ENCODE measurements at regions not wholly inside any gene's neighbourhood (a gene's known extent, or its start where the extent isn't known, plus 50 kb on each side); places are given as distances from the start of the nearest gene placed in this dataset.
A peak's percentile ranks its signal among the peaks of the same experiment; 100 is the strongest.

DNA sequence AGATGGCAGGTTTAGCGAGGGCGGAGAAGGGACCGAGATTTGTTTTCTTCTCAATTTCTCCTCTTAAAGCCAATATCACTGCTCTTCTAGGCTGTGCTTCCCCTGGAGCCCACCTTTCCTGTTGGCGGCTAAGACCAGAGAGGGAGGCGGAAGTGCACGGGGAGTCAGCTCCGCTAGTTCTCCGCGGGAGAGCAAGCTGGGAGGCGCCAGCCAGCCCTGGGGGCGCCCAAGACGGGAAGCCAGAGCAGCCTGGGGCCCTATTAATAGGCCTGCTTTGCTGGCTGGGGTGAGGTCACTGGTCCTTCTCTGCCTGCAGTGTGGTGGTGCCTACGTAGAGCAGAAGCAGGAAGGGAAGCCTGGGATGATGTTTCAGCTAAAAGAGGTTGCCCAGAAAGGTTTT, 61.6 kb downstream of the LSM5 start:
- DNase-seq: no peak

GRCh38 chr7:32427769-32428291, 62.4 kb downstream of the LSM5 start:
- DNase-seq: peak; percentile 11

DNA sequence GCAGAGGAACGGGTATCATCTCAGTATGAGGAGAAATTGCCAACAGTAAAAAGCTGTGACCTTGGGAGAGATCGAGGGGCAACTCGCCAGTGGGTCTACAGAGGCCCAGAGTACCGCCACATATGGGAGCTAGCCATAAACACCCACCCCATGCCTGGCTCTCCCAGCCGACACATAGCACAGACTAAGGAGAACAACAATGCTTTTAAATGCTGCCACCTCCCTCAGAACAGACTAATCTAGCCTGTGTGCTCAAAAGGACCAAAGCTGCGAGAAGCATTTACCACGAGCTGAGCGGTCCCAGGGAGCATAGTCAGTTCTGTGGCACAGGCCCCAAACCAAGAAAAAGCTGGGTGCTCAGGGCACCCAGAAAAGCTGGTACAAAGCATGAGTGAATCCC, 73.3 kb downstream of the LSM5 start:
- no peak for DNase-seq

- DNase-seq: no peak
Measured at GRCh38 chr7:32415936-32416335, 74.2 kb downstream of the LSM5 start.

DNA sequence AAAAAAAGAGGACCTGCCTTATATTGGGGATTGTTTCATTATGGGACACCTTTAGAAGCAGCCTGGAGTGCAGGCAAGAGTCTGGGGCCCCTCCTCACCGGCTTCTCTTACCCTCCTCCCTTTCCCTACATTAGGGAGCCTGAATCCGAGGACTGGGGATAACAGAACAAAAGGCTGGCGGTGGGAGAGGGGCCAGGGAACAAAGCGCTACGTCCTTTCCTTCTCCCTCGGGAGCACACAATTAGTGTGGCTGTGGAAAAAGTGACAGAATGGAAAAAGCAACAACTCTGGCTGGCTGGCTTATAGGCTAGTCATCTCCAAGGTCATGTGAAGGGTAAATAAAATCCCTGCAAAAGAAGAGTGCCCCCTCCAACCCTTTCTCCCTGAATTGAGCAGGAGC, 74.7 kb downstream of the LSM5 start:
- no peak for DNase-seq

GRCh38 chr7:32412471-32412870, 77.7 kb downstream of the LSM5 start:
- DNase-seq: no peak

GRCh38 chr7:32410545-32410944, 79.6 kb downstream of the LSM5 start:
- no peak for DNase-seq

DNA sequence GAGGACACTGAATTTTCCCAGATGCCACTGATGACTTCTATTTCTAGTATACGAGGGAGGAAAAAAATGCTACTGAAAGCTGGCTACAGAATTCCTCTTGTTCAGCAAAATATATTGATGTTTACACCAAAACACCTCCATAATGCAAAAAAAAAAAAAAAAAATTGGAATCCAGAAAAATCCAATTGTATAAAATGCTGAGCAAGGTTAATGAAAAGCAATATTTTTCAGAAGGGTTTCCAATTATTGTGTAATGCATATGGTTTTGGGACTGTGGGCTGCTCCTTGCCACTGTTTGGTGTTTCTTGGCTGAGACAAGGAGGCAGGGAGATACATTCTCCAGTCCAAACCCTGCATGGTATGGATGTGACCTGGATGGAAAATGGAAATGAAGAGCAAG, 83.8 kb downstream of the LSM5 start:
- no peak for DNase-seq

- DNase-seq: no peak
Measured at GRCh38 chr7:32403463-32404229, 86.5 kb downstream of the LSM5 start.

DNA sequence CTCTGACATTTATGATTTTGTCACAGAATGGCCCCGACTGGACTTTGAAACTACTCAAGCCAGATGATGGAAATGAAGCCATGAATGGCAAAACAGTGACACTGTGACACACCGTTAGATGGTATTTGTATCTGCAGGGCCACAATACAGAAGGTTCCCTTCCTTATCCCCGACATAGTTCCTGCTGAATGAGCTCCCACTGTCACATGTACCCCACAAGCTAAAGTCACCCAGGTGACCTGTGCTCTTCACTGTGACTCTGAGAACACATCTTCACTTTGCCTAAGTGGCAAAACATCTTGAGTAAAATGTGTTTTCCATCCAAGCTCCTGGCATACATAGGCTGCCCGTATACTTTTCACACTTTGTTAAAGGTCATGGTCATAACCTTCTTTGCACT, 89.5 kb downstream of the LSM5 start:
- DNase-seq: no peak

DNA sequence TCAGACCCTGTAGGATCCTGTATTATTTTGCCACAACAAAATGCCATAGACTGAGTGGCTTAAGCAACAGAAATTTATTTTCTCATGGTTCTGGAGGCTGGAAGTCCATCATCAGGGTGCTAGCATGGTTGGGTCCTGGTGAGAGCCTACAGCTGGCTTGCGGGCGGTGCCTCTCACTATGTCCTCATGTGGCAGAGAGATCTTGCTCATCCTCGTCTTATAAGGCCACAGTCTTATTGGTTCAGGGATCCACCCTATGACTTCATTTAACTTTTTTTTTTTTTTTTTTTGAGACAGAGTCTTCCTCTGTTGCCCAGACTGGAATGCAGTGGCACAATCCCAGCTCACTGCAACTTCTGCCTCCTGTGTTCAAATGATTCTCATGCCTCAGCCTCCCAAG, 90.9 kb downstream of the LSM5 start:
- DNase-seq: no peak

DNA sequence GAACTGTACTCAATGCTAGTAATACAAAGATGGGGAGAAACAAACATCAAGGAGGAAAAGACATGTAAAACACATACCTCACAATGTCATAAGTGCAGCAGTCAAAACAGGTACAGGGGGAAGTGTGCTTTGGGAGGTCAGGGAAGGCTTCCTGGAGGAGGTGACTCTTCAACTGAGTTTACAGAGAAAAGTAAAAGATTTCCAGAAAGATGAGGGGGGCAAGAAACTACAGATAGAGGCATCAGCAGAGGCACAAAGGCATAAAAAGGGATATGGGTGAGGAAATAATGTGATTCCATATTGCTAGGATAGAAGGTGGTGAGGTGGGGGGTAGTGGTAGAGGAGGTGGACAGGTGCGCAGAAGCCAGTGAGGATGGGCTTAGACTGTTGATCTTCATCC, 95.0 kb downstream of the LSM5 start:
- DNase-seq: no peak

DNA sequence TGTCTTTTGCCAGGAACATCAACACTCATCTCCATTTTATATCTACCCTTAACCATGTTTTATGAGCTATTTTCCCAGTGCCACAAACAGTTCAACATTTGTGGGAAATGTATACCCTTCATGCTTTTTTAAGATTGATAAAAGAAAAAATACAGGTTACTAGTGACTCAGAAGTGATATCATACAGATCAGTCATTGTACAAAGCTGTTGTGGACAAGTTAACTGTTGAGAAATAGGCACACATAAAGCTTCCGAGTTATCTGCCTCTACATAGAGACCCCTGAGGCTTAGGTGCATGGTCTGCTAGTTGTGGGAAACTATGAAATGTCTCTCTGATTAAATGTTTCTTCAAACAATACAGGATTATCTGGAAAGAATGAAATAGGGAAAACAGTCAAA, 96.3 kb downstream of the LSM5 start:
- DNase-seq: no peak

GRCh38 chr7:32390210-32390609, 100.0 kb downstream of the LSM5 start:
- DNase-seq: no peak

DNA sequence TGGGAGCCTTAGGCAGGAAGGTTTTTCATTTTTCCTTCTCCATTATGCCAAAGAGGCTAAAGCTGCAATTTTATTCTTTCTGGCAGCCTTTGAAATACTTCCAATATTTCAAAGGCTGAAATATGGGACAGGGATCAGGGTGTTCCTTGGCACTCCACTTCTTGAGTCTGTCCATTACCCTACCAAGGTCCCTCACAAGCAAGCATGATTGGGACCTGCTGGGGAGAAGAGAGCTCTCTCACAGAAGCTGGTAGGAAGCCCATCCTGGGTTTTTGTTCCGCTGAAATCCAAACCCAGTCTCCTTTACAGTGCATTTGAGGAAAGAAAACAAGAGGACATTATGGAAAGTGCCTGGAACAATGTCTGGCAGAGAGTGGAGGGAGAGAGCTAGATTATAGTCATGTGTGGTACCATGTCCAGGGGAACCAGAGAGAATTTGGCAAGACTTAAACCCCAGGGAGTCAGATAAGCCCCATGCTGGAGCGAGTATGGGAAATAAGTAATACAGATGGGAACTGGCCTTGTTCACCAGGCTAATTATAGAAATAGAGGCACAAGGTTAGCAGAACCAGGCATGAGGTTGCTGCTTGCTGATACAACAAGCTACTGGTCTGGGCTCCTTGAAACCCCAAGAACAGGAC, 104.7 kb downstream of the LSM5 start:
- DNase-seq: no peak

- no peak for DNase-seq
Measured at GRCh38 chr7:32381024-32381601, 109.1 kb downstream of the LSM5 start.

DNA sequence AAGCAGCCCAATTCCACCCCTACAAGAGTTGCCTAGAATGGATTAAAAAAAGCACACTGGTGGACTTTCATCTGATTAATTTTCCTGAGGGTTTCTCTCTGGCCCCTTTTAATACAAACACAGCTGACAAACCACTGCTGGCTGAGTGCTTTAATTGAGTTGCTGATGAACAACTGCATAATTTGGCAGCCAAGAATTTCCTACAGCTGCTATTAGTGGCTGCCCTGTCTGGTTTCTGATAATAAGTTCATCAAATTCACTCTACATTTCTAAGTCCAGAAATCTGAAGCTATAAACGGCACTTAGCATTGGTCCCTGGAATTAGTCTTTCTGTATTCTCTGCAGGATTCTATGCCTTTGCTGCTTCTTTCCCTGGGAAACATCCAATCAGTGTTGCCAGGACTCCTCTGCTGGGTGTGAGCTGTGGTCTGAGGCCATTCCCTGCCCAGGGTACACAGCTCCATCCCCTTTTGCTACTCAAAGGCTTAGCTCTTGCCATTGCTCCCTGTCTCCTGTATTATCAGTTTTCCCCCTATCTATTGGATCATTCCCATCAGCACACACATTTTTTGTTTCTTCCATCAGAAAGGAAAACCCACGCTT, 110.6 kb downstream of the LSM5 start:
- no peak for DNase-seq

- no peak for DNase-seq
Measured at GRCh38 chr7:32378988-32379387, 111.2 kb downstream of the LSM5 start.

DNA sequence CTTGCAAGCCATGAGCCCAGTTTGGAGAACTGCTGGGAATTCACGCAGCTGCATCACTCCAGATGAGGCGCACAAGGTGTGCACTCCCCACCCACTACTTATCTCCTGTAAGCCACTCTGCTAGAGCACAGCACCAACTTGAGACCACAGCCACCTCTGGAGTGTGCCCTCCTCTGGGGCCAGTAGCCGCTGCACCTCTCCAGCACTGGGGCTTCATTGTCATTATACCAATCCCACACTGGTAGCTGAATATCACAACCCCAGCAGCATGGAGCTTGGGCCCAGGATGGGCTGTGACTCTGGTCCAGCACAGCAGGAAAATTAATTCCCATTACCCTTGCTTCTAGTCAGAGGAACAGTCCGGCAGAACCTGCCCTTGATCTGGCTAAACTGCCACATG, 125.6 kb downstream of the LSM5 start:
- no peak for DNase-seq

GRCh38 chr7:32360127-32360526, 130.1 kb downstream of the LSM5 start:
- no peak for DNase-seq

DNA sequence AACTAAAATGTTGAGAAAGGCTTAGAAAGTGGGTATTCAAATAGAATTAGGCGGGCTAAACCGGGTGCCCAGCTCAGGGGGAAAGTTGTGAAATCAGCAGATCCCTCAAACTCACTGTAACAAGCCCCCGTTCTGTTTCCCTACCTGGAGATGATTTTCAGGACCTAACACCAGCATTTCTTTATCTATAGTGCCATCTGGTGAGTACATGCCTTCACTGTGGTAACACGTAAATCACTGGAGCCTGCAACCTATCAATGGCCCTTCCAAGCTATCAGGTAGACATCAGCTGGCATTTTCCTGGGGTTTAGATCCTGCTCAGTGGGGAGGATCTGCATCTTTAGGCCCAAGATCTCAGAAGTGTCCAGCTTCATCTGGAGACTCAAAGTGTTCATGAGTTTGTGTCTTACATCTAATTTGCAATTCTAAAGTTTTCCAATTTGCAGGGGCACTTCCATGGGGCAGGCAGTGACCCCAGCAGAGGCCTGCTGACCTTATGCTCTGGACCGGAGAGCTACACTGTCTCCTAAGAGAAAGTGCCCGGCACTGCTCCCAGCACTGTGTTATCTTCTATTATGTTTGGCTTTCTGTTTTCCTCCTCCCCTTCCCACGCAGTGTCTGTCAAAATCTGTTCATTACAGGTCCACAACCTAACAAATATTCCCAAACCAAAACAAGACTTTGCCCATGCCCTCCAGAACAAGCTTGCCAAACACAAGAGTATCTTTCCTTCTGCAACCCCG, 132.5 kb downstream of the LSM5 start:
- no peak for DNase-seq

DNA sequence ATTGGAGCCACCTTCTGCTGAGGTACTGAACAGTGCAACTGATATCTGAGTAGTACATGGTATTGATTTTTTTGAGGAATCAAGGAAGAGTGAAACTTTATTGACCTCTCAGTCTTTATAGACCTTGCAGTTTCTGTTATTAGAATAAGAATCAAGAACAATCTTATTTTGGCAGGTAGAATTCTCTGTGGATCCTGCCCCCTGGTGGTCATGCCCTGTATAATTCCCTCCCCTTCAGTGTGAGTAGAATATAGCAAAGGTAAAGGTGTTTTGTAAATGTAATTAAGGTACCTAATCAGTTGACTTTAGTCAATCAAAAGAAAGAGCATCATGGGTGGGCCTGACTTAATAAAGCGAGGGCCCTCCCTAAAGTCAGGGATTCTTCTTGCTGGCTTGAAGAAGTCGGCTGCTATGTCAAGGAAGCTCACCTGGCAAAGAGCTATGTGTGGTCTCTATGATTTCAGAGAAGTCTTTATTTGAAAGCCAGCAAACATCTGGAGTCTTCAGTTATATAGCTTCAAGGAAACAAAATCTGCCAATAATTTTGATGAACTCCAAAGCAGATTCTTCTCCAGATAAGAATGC, 142.8 kb downstream of the LSM5 start:
- DNase-seq: no peak

DNA sequence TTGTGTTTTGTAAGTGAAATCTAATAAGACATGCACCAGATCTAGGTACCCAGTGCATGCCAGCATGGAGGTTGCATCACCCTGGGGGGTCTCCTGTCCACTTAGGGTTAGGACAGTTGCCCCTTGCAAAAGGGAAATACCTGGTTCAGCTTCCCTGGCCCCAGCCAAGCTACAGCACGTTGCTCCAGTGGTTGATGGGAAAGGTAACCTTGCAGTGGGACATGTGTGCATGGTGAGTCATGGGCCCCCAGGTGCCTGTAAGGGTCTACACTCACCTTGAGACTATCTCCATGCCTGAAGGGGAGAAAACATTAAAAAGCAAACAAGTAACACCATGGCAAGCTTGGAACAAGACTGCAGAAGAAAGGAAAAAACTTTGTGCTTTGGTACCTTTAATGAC, 143.9 kb downstream of the LSM5 start:
- no peak for DNase-seq
